GM12878 (cell line): ENCODE measurements at regions not wholly inside any gene's neighbourhood (a gene's known extent, or its start where the extent isn't known, plus 50 kb on each side); places are given as distances from the start of the nearest gene placed in this dataset.

Source experiments
- ATAC-seq: fragments of 200-7000 bp; cut with Tn5 transposase; 3 replicates; pipeline ENCODE4 v1.9.1; 2020; ENCODE audit warnings: mild to moderate bottlenecking, moderate library complexity
- BruUV-seq: library from RNA; stranded (reverse); fragments of 400-500 nt; replicated peaks from 2 replicates; lab custom pipeline; 2021; lab: Mats Ljungman, UMichigan
- CTCF ChIA-PET: fragments of 300-600 bp; sonication (Branson Sonifier 250); formaldehyde crosslinking; extraction: SDS; loops from one replicate; lab custom pipeline; 2021; ENCODE audit warnings: inconsistent platforms; lab: Yijun Ruan, JAX
- POLR2A ChIA-PET: fragments of 350-600 bp; formaldehyde crosslinking; extraction: SDS; loops from one replicate; lab custom pipeline; 2021; ENCODE audit warnings: inconsistent platforms; lab: Charles Lee
- RAD21 ChIA-PET: fragments of 300-600 bp; sonication (Branson Sonifier 250); formaldehyde crosslinking; loops from one replicate; lab custom pipeline; 2023; ENCODE audit warnings: antibody characterized with exemption; ENCODE audit not compliant: unreplicated experiment; lab: Charles Lee
- SMC1A ChIA-PET: fragments of 300-600 bp; sonication (Branson Sonifier 250); formaldehyde crosslinking; loops from one replicate; lab custom pipeline; 2023; ENCODE audit not compliant: unreplicated experiment, uncharacterized antibody; lab: Charles Lee
- DNase-seq: peaks from one replicate; pipeline ENCODE4 v3.0.0-alpha.2; 2011; ENCODE audit warnings: low read depth, low spot score
- FAIRE-seq: peaks from 3 replicates; lab custom pipeline; 2011; peaks lifted over from hg19 to GRCh38; lab: Jason Lieb, UNC
- H2AFZ ChIP-seq: 2 replicates; pipeline ENCODE4 v1.6.0; 2011; ENCODE audit warnings: low read depth, low read length, control low read depth; ENCODE audit not compliant: control insufficient read depth
- H3K27ac ChIP-seq: 2 replicates; pipeline ENCODE4 v1.5.1; 2011; ENCODE audit warnings: control low read depth; ENCODE audit not compliant: control insufficient read depth, insufficient read depth
- H3K27me3 ChIP-seq, 2 experiments: replicated peaks in 1 of 2; 2 replicates each; pipeline versions ENCODE4 v1.6.0 to v1.6.1; 2011; ENCODE audit warnings: low read length in 1 of 2; ENCODE audit not compliant: control insufficient read depth in 2 of 2, insufficient read depth in 2 of 2
- H3K36me3 ChIP-seq, 2 experiments: 2 replicates each; pipeline ENCODE4 v1.5.1; 2011; ENCODE audit warnings: low read length in 1 of 2; ENCODE audit not compliant: control insufficient read depth in 2 of 2, insufficient read depth in 2 of 2
- H3K4me1 ChIP-seq: 2 replicates; pipeline ENCODE4 v1.6.1; 2011; ENCODE audit warnings: mild to moderate bottlenecking, low read length, moderate library complexity, mixed read lengths; ENCODE audit not compliant: control insufficient read depth, insufficient read depth
- H3K4me2 ChIP-seq: 2 replicates; pipeline ENCODE4 v1.6.0; 2011; ENCODE audit warnings: control low read depth; ENCODE audit not compliant: control insufficient read depth, insufficient read depth
- H3K4me3 ChIP-seq: fragments of 200-600 bp; sonication (generic); 2 replicates; pipeline ENCODE4 v1.5.1; 2016
- H3K79me2 ChIP-seq: 2 replicates; pipeline ENCODE4 v1.6.0; 2011; ENCODE audit warnings: low read length; ENCODE audit not compliant: control insufficient read depth, insufficient read depth
- H3K9ac ChIP-seq: 2 replicates; pipeline ENCODE4 v1.8.0; 2011; ENCODE audit warnings: low read length, control low read depth, mixed read lengths; ENCODE audit not compliant: control insufficient read depth, insufficient read depth
- H3K9me3 ChIP-seq: replicated peaks from 3 replicates; pipeline ENCODE4 v1.5.1; 2011; ENCODE audit warnings: mild to moderate bottlenecking, low read length; ENCODE audit not compliant: control insufficient read depth, insufficient read depth
- H4K20me1 ChIP-seq: 2 replicates; pipeline ENCODE4 v1.6.0; 2011; ENCODE audit not compliant: control insufficient read depth, insufficient read depth
- ATF2 ChIP-seq: IDR thresholded peaks from 2 replicates; pipeline ENCODE4 v1.6.1; 2012; ENCODE audit warnings: low read length, inconsistent platforms
- CBX5 ChIP-seq: sonication (generic); IDR thresholded peaks from 2 replicates; pipeline ENCODE4 v1.6.1; 2016; ENCODE audit warnings: low read depth, moderate library complexity, mild to moderate bottlenecking, inconsistent platforms
- JUNB ChIP-seq: IDR thresholded peaks from 2 replicates; pipeline ENCODE4 v1.6.1; 2016; ENCODE audit warnings: antibody characterized with exemption, mild to moderate bottlenecking
- KLF5 ChIP-seq: fragments of 450-650 bp; IDR thresholded peaks from 2 replicates; pipeline ENCODE4 v1.6.1; 2014; ENCODE audit warnings: mild to moderate bottlenecking; ENCODE audit not compliant: partially characterized antibody
- POU2F2 ChIP-seq: IDR thresholded peaks from 3 replicates; pipeline ENCODE4 v1.6.1; 2011; ENCODE audit warnings: low read depth, mild to moderate bottlenecking, low read length, borderline replicate concordance
- SIX5 ChIP-seq: IDR thresholded peaks from 2 replicates; pipeline ENCODE4 v1.6.1; 2011; ENCODE audit warnings: mild to moderate bottlenecking, low read depth, low read length, moderate library complexity; ENCODE audit not compliant: severe bottlenecking
- SMC3 ChIP-seq: IDR thresholded peaks from 2 replicates; pipeline ENCODE4 v1.6.1; 2011; ENCODE audit warnings: low read length, improper control_type of control experiment, borderline replicate concordance
- SUZ12 ChIP-seq: fragments of 200-600 bp; sonication (generic); IDR thresholded peaks from one replicate; pipeline ENCODE4 v1.6.1; 2018; ENCODE audit warnings: antibody characterized with exemption, mild to moderate bottlenecking; ENCODE audit not compliant: unreplicated experiment
- ZBTB33 ChIP-seq: fragments of 450-650 bp; IDR thresholded peaks from 2 replicates; pipeline ENCODE4 v1.6.1; 2017; ENCODE audit warnings: mild to moderate bottlenecking
- ZNF622 ChIP-seq: fragments of 450-650 bp; IDR thresholded peaks from 2 replicates; pipeline ENCODE4 v1.6.1; 2017; ENCODE audit warnings: mild to moderate bottlenecking, inconsistent platforms
- WGBS: methylation state at CpG from one replicate; pipeline ENCODE4 v1.1.6; 2016; ENCODE audit warnings: low lambda C conversion rate; ENCODE audit not compliant: insufficient replicate concordance, insufficient coverage; ENCODE audit errors: missing lambda C conversion rate; 5-methylcytosine and 5-hydroxymethylcytosine counted together
- in situ Hi-C: fragments of 300-500 bp; cut with MboI; formaldehyde crosslinking; loops from 9 replicates; pipeline ENCODE4 v1.14.3; 2018; ENCODE audit warnings: mixed read lengths
- intact Hi-C: fragments of 100-400 bp; cut with micrococcal nuclease; formaldehyde crosslinking; loops from one replicate; pipeline ENCODE4 v1.14.2; 2022; ENCODE audit not compliant: unreplicated experiment

DNA sequence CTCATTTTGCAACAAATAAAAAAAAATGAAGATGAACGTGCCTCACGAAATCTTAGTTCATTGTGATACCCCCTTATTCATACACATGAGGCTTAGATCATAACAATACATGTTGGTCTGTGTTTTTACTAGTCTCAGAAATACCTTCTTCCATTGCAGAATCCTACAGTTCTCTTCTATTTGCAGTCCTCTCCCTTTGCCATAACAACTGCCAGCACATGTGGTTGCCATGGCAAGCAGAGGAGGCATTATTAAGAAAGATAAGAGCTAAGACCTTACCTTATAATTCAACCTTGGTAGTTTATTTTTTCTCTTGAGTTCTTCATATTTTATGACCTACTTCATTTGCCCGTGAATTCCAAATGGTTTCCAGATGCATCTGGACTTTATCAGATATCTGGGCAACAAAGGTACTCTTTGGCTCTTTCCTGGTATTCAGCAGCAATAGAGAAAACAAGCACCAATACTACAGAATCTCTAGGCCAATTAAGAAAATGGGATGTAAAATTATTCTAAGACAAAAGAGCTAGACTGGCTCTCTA, 524.0 kb downstream of the CMPK2 start:
- TF ChIP-seq SIX5, result no peak
- TF ChIP-seq CBX5, result no peak
- TF ChIP-seq POU2F2, result no peak
- TF ChIP-seq SMC3, result no peak
- no peak for TF ChIP-seq ATF2
- no peak for TF ChIP-seq KLF5
- TF ChIP-seq ZBTB33, result no peak
- no peak for TF ChIP-seq SUZ12
- TF ChIP-seq ZNF622, result no peak
- TF ChIP-seq JUNB, result no peak
- TF ChIP-seq, all 136 proteins: peak for 0
- ChIA-PET POLR2A (interaction anchor here (0.8 to 1.4 kb wide), 3 partner anchors 11 to 32 kb away, joined by 3 read pairs; no protein-coding TSS in a partner anchor), SMC1A (interaction anchor here (0.6 to 11.0 kb wide), 5 partner anchors 11 to 135 kb away, joined by 3 to 105 read pairs (median 10); no protein-coding TSS in a partner anchor), CTCF (interaction anchor here (1.2 to 1.8 kb wide), 3 partner anchors 11 to 32 kb away, joined by 3 to 6 read pairs (median 5); no protein-coding TSS in a partner anchor), RAD21 (interaction anchor here (4.9 kb wide), 1 partner anchor 12 kb away, joined by 45 read pairs; no protein-coding TSS in a partner anchor)
- BruUV-seq, result no TSS peak
- peaks cover 13% of the 10 kb centered on the region; the same call in 2 of the 3 replicates for H3K9me3 ChIP-seq
- no peak overlapping the region for H3K4me2 ChIP-seq
- DNase-seq (no peak), ATAC-seq (no peak), FAIRE-seq (no peak)
- WGBS, result 36% methylated on average over 3 of the region's 3 CpGs
- H3K36me3 ChIP-seq, result no peaks in the 10 kb centered on the region
- H3K4me1 ChIP-seq, result peaks cover 23% of the 10 kb centered on the region
- no peaks in the 10 kb centered on the region for H3K27me3 ChIP-seq
- H3K9ac ChIP-seq, result no peak overlapping the region
- intact Hi-C loops, result no loop called here
- H3K27ac ChIP-seq, result no peak overlapping the region; the same call in 1 of the 2 replicates
- in situ Hi-C loops, result no loop called here
- no peak overlapping the region for H2AFZ ChIP-seq
- H4K20me1 ChIP-seq, result no peaks in the 10 kb centered on the region
- H3K4me3 ChIP-seq, result no peak overlapping the region
- no peaks in the 10 kb centered on the region for H3K79me2 ChIP-seq
